Gastroesophageal sphincter (tissue), 3 donors: ENCODE measurements at regions not wholly inside any gene's neighbourhood (a gene's known extent, or its start where the extent isn't known, plus 50 kb on each side); places are given as distances from the start of the nearest gene placed in this dataset.

Source experiments
- EP300 ChIP-seq: sonication (generic); formaldehyde crosslinking; IDR thresholded peaks from one replicate; pipeline ENCODE4 v1.6.1; 2017; ENCODE audit warnings: antibody characterized with exemption, mild to moderate bottlenecking
- POLR2A ChIP-seq, 2 donors: fragments of 450-650 bp; IDR thresholded peaks; one replicate each; pipeline ENCODE4 v1.6.1; 2017; ENCODE audit warnings: antibody characterized with exemption in 2 of 2, mild to moderate bottlenecking in 2 of 2, moderate library complexity in 1 of 2
- TF ChIP-seq, protein P1 (sequence below), 4 experiments: fragments of 200-600 bp in 2 of 4; fragments of 450-650 bp in 2 of 4; sonication (generic) in 1 of 4; IDR thresholded peaks; one replicate each; pipeline ENCODE4 v1.5.1; 2017 to 2019; ENCODE audit warnings: antibody characterized with exemption in 4 of 4, mild to moderate bottlenecking in 2 of 4, moderate library complexity in 2 of 4

- TF ChIP-seq POLR2A (IDR thresholded peaks at IDR 0.05) (no peak), EP300 (no peak)
- TF ChIP-seq, protein P1, sequence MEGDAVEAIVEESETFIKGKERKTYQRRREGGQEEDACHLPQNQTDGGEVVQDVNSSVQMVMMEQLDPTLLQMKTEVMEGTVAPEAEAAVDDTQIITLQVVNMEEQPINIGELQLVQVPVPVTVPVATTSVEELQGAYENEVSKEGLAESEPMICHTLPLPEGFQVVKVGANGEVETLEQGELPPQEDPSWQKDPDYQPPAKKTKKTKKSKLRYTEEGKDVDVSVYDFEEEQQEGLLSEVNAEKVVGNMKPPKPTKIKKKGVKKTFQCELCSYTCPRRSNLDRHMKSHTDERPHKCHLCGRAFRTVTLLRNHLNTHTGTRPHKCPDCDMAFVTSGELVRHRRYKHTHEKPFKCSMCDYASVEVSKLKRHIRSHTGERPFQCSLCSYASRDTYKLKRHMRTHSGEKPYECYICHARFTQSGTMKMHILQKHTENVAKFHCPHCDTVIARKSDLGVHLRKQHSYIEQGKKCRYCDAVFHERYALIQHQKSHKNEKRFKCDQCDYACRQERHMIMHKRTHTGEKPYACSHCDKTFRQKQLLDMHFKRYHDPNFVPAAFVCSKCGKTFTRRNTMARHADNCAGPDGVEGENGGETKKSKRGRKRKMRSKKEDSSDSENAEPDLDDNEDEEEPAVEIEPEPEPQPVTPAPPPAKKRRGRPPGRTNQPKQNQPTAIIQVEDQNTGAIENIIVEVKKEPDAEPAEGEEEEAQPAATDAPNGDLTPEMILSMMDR (IDR thresholded peaks at IDR 0.05), result no peak
Measured at GRCh38 chr11:70581991-70582885, 183.9 kb downstream of the CTTN start.
